GM19239 (cell line): ENCODE measurements at regions not wholly inside any gene's neighbourhood (a gene's known extent, or its start where the extent isn't known, plus 50 kb on each side); places are given as distances from the start of the nearest gene placed in this dataset.

ENCODE experiments used
- DNase-seq: peaks from one replicate; pipeline ENCODE4 v3.0.0; 2011; ENCODE audit warnings: low spot score; ENCODE audit not compliant: insufficient read length
- FAIRE-seq: peaks from 2 replicates; lab custom pipeline; 2011; peaks lifted over from hg19 to GRCh38; lab: Jason Lieb, UNC

DNA sequence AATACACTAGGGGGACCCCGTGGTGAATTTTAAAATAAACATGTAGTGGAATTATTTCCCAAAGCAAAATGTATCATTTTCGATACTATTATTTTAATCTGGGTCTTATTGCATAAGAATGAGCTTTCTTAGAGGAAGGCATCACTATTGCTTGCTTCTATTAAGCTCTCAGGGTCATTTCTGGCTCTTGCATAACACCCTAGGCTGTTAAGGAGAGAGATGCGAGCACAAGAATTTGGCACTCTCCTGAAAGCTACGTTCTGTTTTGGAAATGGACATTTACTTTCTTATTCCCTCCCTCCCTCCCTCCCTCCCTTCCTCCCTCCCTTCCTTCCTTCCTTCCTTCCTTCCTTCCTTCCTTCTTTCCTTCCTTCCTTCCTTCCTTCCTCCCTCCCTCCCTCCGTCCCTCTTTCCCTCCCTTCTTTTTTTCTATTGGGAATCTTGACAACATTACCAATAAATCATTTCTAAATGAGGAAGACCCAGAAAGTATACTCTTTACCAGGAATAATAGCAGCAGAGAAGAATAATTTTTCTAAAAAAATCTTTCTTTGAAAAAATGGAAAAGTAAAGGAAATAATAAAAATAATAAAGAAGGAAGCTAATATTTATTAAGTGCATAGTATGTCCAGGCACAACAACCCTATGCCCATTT is 83.6 kb upstream of the BDNF start:
- DNase-seq, result no peak
- FAIRE-seq, result no peak

DNA sequence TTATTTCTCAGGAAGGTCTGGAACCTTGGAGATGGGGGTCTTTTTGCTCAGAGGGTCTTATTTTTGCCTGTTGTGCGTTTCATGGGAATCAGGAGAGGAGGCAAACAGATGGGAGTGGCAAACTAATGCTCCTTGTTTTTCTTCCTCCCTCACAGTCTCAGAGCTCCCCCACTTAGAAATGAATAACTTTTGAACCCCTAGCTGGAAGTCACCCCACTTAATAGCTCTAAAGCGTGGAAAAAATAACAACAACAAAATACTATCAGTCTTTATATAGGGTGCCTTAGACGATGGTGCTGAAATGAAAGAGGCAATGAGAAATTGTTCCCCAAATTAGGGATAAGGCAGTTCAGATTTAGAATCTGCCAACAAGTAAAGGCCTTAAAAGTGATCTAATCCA is 76.8 kb upstream of the BDNF start:
- FAIRE-seq (no peak), DNase-seq (no peak)

DNA sequence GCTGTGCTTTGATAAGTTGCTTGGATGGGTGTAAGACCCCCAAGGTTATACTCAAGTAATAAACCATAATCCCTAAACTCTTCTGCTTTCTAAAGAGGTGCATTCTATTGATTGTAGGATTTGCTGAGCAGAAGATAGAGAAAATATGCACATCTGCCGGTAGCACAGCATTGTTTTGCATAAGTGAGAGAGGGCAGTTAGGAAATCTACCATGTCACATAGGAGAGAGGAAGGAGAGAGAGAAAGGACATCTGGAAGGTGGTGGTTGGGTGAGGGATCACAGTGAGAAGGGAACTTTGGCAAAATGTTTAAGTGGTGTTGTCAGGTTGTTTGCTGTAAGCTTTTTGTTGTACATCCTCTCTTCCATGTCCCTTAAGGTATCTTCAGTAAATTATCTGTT is 73.6 kb upstream of the BDNF start:
- no peak for DNase-seq
- no peak for FAIRE-seq

DNA sequence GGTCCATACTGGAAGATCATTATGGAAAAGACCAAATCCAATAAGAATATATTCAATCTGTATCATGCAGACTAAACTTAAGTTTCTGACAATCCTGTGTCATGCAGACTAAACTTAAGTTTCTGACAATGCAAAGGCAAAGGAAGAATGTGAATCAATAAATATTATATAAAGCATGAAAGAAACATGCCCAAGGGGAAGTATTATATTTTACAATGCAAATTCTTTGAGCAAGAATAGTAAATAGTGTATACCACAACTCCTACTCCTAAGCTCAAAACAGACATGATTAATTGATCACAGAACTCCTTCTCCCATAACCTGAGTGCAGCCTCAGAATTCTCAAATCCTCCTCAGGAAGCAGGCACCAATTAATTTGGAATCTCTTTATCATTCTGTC is 71.3 kb upstream of the BDNF start:
- no peak for DNase-seq
- FAIRE-seq, result no peak

DNA sequence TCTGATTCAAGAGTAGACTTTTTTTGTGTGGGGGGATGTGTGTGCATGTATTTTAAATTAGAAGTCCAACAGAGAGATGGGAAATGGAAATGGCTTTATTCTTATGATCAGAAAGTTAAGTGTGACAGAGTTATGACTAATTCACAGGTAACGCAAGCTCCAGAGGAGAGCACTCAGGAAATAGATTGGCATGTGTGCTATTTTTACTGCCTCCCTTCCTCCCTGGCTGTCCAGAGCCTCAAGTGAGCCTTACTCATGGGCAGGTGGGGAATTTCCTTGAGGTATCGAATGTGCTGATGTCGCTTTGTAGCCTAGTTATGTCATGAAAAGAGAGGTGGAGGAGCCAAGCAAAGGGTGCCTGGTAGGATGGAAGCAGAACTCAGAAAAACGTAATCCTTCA is 70.3 kb upstream of the BDNF start:
- FAIRE-seq (no peak), DNase-seq (no peak)

DNA sequence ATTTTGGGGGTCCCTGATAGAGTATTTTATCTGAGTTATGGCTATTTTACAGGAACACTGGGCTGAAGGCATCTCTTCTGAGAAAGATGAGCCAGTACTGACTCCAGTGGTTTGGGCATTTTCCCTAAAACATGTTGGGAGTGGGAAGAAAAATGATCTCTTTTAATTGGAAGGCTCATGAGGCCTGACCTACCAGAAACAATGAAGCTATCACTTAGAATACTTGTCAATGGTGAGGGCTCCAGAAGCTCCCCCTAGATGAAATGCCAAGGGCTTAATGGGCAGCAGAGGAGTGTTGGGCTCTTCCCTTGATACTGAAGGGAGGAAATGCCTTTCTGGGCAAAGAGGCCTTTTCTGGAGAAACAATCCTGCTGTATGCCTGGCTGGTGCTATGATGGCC is 63.5 kb upstream of the BDNF start:
- DNase-seq (no peak), FAIRE-seq (no peak)

DNA sequence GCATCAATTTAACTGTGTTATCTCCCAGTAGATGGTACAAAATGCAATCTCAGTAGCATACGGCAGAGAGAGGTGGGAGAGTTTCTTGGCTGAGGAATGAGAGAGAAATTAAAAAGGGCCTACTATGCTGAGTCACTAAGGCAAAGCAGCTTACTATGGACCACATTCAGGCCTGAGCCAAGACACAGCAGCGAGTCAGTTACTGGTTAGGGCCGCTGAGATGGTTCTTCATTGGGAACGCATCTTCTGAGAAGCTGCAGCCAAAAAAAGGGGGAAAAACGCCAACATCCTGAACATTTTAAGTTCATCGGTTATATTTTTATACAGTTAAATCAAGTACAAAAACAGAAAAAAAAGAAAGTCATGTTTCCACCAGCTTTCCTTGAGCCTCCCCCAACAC is 61.1 kb upstream of the BDNF start:
- no peak for DNase-seq

DNA sequence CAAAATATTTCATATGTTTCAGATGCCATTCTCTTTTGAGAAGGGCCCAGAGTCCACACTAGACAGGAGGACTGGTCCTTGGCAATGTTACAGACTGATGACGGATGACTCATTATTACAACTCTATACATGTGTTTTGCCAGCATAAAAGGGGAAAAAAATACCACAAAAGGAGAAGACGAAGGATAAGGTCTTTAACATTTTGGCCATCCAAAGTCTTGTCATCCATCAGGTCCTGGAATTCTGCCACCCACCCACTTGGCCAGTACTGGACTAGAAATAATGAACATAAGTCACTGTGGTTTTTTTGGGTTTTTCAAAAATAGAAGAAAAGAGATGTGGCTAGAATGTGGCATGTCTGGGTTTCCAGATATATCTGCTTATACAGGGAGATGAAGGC is 57.7 kb upstream of the BDNF start:
- FAIRE-seq (no peak), DNase-seq (no peak)

More for the DNA sequence above, 61.1 kb upstream of the BDNF start:
- no peak for FAIRE-seq

DNA sequence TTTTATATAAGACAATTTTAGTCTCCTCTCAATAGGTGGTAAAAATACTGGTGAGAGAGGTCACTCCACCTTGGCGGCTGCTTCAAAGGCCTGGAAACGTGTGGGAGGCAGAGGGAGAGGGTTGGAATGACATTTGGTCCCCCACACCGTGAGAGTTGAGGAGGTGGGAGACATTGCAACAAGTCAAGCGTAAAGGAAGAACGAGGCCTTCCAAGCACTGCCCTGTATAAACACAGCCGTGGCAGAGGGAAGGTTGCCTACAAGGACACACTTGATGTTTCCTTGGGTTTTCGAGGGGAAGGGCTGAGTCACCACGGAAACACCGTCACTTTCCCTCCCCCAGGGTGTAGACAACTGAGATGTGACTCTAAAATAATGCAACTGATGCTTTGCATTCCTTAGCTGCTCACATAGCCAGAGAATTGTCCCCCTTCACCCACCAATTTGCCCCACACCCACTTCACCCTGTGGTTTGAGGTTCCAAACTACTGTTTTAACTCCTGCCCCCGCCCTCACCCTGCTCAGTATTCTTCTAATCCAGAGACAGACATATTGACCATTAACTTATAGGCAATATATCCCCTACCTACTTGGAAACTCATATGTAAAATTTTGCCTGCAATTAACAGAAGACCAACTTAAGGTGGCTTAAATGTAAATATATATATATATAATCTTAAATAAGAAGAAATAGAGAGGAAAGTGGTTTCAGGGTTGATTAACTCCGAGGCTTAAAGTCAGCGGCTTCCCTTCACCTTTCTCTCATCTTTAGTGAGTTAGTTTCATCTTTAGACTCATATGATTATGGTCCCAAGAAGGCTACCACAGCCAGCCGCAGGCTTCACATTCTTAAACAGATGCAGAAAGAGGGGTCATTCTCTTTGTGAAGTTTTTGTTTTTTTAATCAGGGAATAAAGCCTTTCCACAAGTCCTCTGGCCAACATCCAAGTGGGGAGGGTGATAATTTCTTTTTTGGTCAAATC is 54.1 kb upstream of the BDNF start:
- DNase-seq, result no peak
- no peak for FAIRE-seq
